Peyer's patch (tissue), 4 donors: ENCODE measurements at regions not wholly inside any gene's neighbourhood (a gene's known extent, or its start where the extent isn't known, plus 50 kb on each side); places are given as distances from the start of the nearest gene placed in this dataset.

Experiments used
- DNase-seq, 3 donors: peaks; one replicate each; pipeline ENCODE4 v3.0.0-alpha.2; 2017 to 2019
- H3K27ac ChIP-seq, 4 donors: fragments of 200-600 bp; sonication (generic); one replicate each; pipeline ENCODE4 v1.5.1; 2016 to 2019
- H3K27me3 ChIP-seq, 2 donors: fragments of 200-600 bp; sonication (generic); one replicate each; pipeline ENCODE4 v1.5.1; 2019
- H3K36me3 ChIP-seq, 3 donors: fragments of 200-600 bp; sonication (generic); one replicate each; pipeline ENCODE4 v1.5.1; 2016 to 2019
- H3K4me1 ChIP-seq, 4 donors: fragments of 200-600 bp; sonication (generic); one replicate each; pipeline ENCODE4 v1.5.1; 2016 to 2019
- H3K4me3 ChIP-seq, 4 donors: fragments of 200-600 bp; sonication (generic); 1 replicate in 3 of 4; 2 replicates in 1 of 4; pipeline ENCODE4 v1.5.1; 2016 to 2019; ENCODE audit warnings: mild to moderate bottlenecking in 1 of 4
- H3K9me3 ChIP-seq, 4 donors: fragments of 200-600 bp; sonication (generic); one replicate each; pipeline ENCODE4 v1.5.1; 2016 to 2019; ENCODE audit warnings: mild to moderate bottlenecking in 1 of 4
- POLR2A ChIP-seq, 2 donors: fragments of 450-650 bp; IDR thresholded peaks; one replicate each; pipeline ENCODE4 v1.5.1; 2017; ENCODE audit warnings: antibody characterized with exemption in 2 of 2, mild to moderate bottlenecking in 2 of 2, moderate library complexity in 2 of 2
- TF ChIP-seq, protein P1 (sequence below), 6 experiments: fragments of 450-650 bp in 4 of 6; fragments of 200-600 bp in 2 of 6; sonication (generic) in 1 of 6; IDR thresholded peaks; one replicate each; pipeline ENCODE4 v1.5.1; 2017 to 2019; ENCODE audit warnings: antibody characterized with exemption in 6 of 6, mild to moderate bottlenecking in 3 of 6, moderate library complexity in 1 of 6

GRCh38 chr22:23414727-23415489 lies 165.2 kb downstream of the IGLL1 start:
- Histone ChIP-seq H3K36me3 (no peaks in the 10 kb centered on the region), H3K4me1 (no peaks in the 10 kb centered on the region), H3K27ac (no peak overlapping the region), H3K9me3 (no peaks in the 10 kb centered on the region), H3K27me3 (no peaks in the 10 kb centered on the region), H3K4me3 (no peak overlapping the region)
- peak in 1 of 3 donors; percentile 35 for DNase-seq
- TF ChIP-seq, protein P1, sequence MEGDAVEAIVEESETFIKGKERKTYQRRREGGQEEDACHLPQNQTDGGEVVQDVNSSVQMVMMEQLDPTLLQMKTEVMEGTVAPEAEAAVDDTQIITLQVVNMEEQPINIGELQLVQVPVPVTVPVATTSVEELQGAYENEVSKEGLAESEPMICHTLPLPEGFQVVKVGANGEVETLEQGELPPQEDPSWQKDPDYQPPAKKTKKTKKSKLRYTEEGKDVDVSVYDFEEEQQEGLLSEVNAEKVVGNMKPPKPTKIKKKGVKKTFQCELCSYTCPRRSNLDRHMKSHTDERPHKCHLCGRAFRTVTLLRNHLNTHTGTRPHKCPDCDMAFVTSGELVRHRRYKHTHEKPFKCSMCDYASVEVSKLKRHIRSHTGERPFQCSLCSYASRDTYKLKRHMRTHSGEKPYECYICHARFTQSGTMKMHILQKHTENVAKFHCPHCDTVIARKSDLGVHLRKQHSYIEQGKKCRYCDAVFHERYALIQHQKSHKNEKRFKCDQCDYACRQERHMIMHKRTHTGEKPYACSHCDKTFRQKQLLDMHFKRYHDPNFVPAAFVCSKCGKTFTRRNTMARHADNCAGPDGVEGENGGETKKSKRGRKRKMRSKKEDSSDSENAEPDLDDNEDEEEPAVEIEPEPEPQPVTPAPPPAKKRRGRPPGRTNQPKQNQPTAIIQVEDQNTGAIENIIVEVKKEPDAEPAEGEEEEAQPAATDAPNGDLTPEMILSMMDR (IDR thresholded peaks at IDR 0.05), result no peak
- TF ChIP-seq POLR2A (IDR thresholded peaks at IDR 0.05), result no peak

- no peak overlapping the region for H3K4me3 ChIP-seq
- H3K27ac ChIP-seq, result no peak overlapping the region
- no peaks in the 10 kb centered on the region for H3K4me1 ChIP-seq
- H3K27me3 ChIP-seq, result no peaks in the 10 kb centered on the region
- no peak for DNase-seq
- TF ChIP-seq POLR2A (IDR thresholded peaks at IDR 0.05), result no peak
- TF ChIP-seq, protein P1 (IDR thresholded peaks at IDR 0.05), result no peak
- H3K36me3 ChIP-seq, result no peaks in the 10 kb centered on the region
- no peaks in the 10 kb centered on the region for H3K9me3 ChIP-seq
These were observed 168.4 kb downstream of the IGLL1 start for GRCh38 chr22:23411739-23412138.

DNA sequence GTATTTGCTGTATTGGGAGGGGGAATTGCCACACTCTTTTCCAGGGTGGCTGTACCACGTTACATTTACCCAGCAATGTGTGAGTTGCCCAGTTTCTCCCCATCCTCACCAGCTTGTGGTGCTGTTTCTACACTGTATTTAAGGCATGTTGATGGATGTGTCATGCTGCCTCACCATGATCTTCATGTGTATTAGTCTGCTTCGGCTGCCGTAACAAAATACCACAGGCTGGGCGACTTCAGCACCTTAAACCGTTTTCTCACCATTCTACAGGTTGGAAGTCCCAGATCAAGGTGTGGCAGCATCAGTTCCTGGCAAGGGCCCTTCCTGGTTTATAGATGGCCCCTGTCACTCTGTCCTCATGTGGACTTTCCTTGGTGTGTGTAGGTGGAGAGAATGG lies 169.7 kb downstream of the IGLL1 start:
- H3K27me3 ChIP-seq, result no peaks in the 10 kb centered on the region
- no peaks in the 10 kb centered on the region for H3K4me1 ChIP-seq
- H3K9me3 ChIP-seq, result no peaks in the 10 kb centered on the region
- H3K36me3 ChIP-seq, result no peaks in the 10 kb centered on the region
- TF ChIP-seq, protein P1 (IDR thresholded peaks at IDR 0.05), result no peak
- TF ChIP-seq POLR2A (IDR thresholded peaks at IDR 0.05), result no peak
- H3K4me3 ChIP-seq, result no peak overlapping the region
- no peak for DNase-seq
- H3K27ac ChIP-seq, result no peak overlapping the region

DNA sequence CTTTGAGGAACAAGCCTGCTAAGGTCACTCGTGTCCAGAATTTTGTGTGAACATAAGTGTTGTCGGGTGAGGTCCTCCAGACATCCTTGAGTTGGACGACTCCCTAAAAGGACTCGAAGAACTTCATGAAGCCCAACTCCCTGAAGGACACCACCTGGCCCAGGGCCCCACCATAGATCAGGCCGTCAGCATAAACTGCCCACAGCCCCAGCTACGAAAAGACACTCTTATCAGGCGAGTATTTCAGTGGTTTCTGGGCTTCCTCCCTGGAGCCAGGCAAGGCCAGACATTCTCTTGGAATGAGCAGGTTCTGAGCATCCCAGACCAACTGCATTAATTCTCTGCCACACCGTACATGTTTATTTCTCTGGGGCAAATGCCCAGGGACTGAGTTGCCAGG lies 170.1 kb downstream of the IGLL1 start:
- Histone ChIP-seq H3K4me3 (no peak overlapping the region), H3K4me1 (no peaks in the 10 kb centered on the region), H3K36me3 (no peaks in the 10 kb centered on the region), H3K27me3 (no peaks in the 10 kb centered on the region), H3K27ac (no peak overlapping the region), H3K9me3 (no peaks in the 10 kb centered on the region)
- TF ChIP-seq, protein P1 (IDR thresholded peaks at IDR 0.05), result no peak
- no peak for TF ChIP-seq POLR2A (IDR thresholded peaks at IDR 0.05)
- no peak for DNase-seq

DNA sequence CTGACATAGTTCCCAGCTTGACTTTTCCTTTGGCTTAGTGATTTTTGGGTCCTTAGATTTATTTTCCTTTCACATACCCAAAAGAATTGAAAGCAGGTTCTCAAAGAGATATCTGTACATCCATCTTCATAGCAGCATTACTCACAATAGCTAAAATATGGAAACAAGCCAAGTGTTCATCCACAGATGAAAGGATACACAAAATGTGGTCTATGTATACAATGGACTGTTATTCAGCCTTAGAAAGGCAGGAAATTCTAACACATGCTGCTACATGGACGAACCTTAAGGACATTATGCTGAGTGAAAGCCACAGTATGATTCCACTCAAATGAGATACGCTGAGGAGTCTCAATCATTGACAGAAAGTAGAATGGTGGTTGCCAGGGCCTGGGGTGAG lies 171.8 kb downstream of the IGLL1 start:
- Histone ChIP-seq H3K9me3 (no peaks in the 10 kb centered on the region), H3K27ac (no peak overlapping the region), H3K4me1 (no peaks in the 10 kb centered on the region), H3K4me3 (no peak overlapping the region), H3K27me3 (no peaks in the 10 kb centered on the region), H3K36me3 (no peaks in the 10 kb centered on the region)
- no peak for DNase-seq
- TF ChIP-seq POLR2A (IDR thresholded peaks at IDR 0.05), result no peak
- TF ChIP-seq, protein P1 (IDR thresholded peaks at IDR 0.05), result no peak
